PC-3 (cell line): ENCODE measurements at regions not wholly inside any gene's neighbourhood (a gene's known extent, or its start where the extent isn't known, plus 50 kb on each side); places are given as distances from the start of the nearest gene placed in this dataset.

Experiments used
- ATAC-seq: fragments of 200-7000 bp; cut with Tn5 transposase; 2 replicates; pipeline ENCODE4 v1.9.1; 2020; ENCODE audit warnings: mild to moderate bottlenecking, moderate library complexity
- BruUV-seq: library from RNA; stranded (reverse); fragments of 400-500 nt; replicated peaks from 2 replicates; lab custom pipeline; 2021; lab: Mats Ljungman, UMichigan
- CTCF ChIA-PET: fragments of 300-600 bp; sonication (Branson Sonifier 250); formaldehyde crosslinking; loops from one replicate; lab custom pipeline; 2022; ENCODE audit warnings: antibody characterized with exemption; lab: Charles Lee
- POLR2A ChIA-PET: fragments of 300-600 bp; sonication (Branson Sonifier 250); formaldehyde crosslinking; loops from one replicate; lab custom pipeline; 2022; ENCODE audit warnings: antibody characterized with exemption; ENCODE audit not compliant: unreplicated experiment; lab: Charles Lee
- DNase-seq: peaks from one replicate; pipeline ENCODE4 v3.0.0-alpha.2; 2015
- H2AFZ ChIP-seq: fragments of 300-600 bp; sonication (generic); 2 replicates; pipeline ENCODE4 v1.6.0; 2016; ENCODE audit warnings: antibody characterized with exemption, low read length
- H3F3A ChIP-seq: fragments of 300-600 bp; sonication (generic); one replicate; pipeline ENCODE4 v1.6.0; 2017; ENCODE audit warnings: antibody characterized with exemption, low read length, control low read depth, mild to moderate bottlenecking; ENCODE audit not compliant: unreplicated experiment
- H3K27ac ChIP-seq: fragments of 300-600 bp; sonication (generic); 2 replicates; pipeline ENCODE4 v1.5.1; 2016; ENCODE audit warnings: mild to moderate bottlenecking, low read length
- H3K27me3 ChIP-seq: fragments of 300-600 bp; sonication (generic); 2 replicates; pipeline ENCODE4 v1.6.1; 2016; ENCODE audit warnings: low read length, mixed read lengths
- H3K36me3 ChIP-seq: fragments of 300-600 bp; sonication (generic); 2 replicates; pipeline ENCODE4 v1.6.1; 2016; ENCODE audit warnings: low read depth, mixed run types, low read length, mixed read lengths
- H3K4me1 ChIP-seq: fragments of 300-600 bp; sonication (generic); 2 replicates; pipeline ENCODE4 v1.5.1; 2016; ENCODE audit warnings: low read length; ENCODE audit not compliant: insufficient read depth
- H3K4me2 ChIP-seq: fragments of 300-600 bp; sonication (generic); 2 replicates; pipeline ENCODE4 v1.6.0; 2016; ENCODE audit warnings: low read length
- H3K4me3 ChIP-seq: fragments of 300-600 bp; sonication (generic); 2 replicates; pipeline ENCODE4 v1.5.1; 2016; ENCODE audit warnings: mild to moderate bottlenecking, low read length, mixed read lengths
- H3K79me2 ChIP-seq: fragments of 300-600 bp; sonication (generic); 2 replicates; pipeline ENCODE4 v1.6.1; 2017; ENCODE audit warnings: low read length, mixed read lengths
- H3K9ac ChIP-seq: fragments of 300-600 bp; sonication (generic); 2 replicates; pipeline ENCODE4 v1.6.0; 2016; ENCODE audit warnings: mild to moderate bottlenecking, low read length
- H3K9me2 ChIP-seq: fragments of 300-600 bp; sonication (generic); replicated peaks from 2 replicates; pipeline ENCODE4 v1.6.1; 2016; ENCODE audit warnings: mixed run types, low read length, mixed read lengths
- H3K9me3 ChIP-seq: fragments of 300-600 bp; sonication (generic); 2 replicates; pipeline ENCODE4 v1.6.1; 2016; ENCODE audit warnings: low read length, mixed read lengths
- H4K20me1 ChIP-seq: fragments of 300-600 bp; sonication (generic); 2 replicates; pipeline ENCODE4 v1.6.1; 2016; ENCODE audit warnings: low read length, mixed read lengths
- EZH2 ChIP-seq: fragments of 300-600 bp; sonication (generic); IDR thresholded peaks from one replicate; pipeline ENCODE4 v1.6.1; 2017; ENCODE audit warnings: antibody characterized with exemption, mild to moderate bottlenecking, low read length; ENCODE audit not compliant: unreplicated experiment
- EZH2phosphoT487 ChIP-seq: fragments of 300-600 bp; sonication (generic); IDR thresholded peaks from 2 replicates; pipeline ENCODE4 v1.6.1; 2018; ENCODE audit warnings: mild to moderate bottlenecking, antibody characterized with exemption, low read length, borderline replicate concordance
- intact Hi-C: fragments of 100-400 bp; cut with micrococcal nuclease; formaldehyde crosslinking; loops from 2 replicates; pipeline ENCODE4 v1.9.0; 2023
- TF ChIP-seq, protein P1 (sequence below): fragments of 300-600 bp; sonication (generic); conservative IDR thresholded peaks from 2 replicates; pipeline ENCODE4 v1.5.1; 2017; ENCODE audit warnings: antibody characterized with exemption, low read depth, mild to moderate bottlenecking, low read length

DNA sequence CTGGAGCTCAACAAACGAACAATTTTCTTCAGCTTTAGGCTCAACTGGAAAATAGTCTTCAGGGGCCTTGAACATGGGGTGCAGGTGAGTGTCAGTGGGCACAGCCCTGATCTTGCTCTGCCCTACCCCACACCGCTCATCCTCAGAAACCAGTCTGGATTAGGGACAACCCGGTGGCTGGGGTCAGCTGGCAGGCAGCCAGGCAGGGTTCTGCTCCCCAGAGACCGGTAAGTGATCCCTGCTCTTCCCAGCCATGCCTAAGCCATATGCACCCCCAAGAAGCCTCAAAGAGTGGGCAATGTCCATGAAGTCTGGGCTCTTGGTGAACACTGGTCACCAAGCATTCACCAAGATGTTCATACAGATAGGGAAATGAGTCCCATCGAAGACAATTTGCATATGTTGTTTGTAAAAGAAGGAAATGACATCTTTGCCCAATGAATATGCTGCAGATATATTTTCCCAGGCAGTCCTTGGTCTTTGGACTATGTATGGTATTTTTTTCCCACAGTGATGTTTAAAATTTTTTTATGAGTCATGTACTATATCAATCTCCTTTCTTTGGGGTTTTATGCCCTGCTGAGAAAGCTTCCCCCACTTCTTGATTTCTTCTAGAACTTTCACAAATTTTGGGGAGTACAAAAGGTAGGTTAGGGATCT is 63.9 kb upstream of the VASH1 start:
- no peak for TF ChIP-seq EZH2
- no peak for TF ChIP-seq EZH2phosphoT487
- TF ChIP-seq, protein P1, sequence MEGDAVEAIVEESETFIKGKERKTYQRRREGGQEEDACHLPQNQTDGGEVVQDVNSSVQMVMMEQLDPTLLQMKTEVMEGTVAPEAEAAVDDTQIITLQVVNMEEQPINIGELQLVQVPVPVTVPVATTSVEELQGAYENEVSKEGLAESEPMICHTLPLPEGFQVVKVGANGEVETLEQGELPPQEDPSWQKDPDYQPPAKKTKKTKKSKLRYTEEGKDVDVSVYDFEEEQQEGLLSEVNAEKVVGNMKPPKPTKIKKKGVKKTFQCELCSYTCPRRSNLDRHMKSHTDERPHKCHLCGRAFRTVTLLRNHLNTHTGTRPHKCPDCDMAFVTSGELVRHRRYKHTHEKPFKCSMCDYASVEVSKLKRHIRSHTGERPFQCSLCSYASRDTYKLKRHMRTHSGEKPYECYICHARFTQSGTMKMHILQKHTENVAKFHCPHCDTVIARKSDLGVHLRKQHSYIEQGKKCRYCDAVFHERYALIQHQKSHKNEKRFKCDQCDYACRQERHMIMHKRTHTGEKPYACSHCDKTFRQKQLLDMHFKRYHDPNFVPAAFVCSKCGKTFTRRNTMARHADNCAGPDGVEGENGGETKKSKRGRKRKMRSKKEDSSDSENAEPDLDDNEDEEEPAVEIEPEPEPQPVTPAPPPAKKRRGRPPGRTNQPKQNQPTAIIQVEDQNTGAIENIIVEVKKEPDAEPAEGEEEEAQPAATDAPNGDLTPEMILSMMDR, result no peak
- ChIA-PET CTCF (interaction anchor here (0.5 kb wide), 1 partner anchor 345 kb away, joined by 9 read pairs; no protein-coding TSS in a partner anchor), POLR2A (no interaction called here)
- Histone ChIP-seq H3K79me2 (no peaks in the 10 kb centered on the region), H3K36me3 (no peaks in the 10 kb centered on the region), H3K4me1 (no peaks in the 10 kb centered on the region), H3K4me3 (no peak overlapping the region), H3K9me3 (no peaks in the 10 kb centered on the region), H3K9me2 (no peaks in the 10 kb centered on the region), H3K27me3 (peaks cover 43% of the 10 kb centered on the region), H4K20me1 (no peaks in the 10 kb centered on the region), H3K27ac (no peak overlapping the region), H2AFZ (no peak overlapping the region), H3F3A (no peaks in the 10 kb centered on the region), H3K9ac (no peak overlapping the region), H3K4me2 (no peak overlapping the region)
- intact Hi-C loops, result no loop called here
- ATAC-seq, result no peak
- no peak for DNase-seq
- no TSS peak for BruUV-seq

DNA sequence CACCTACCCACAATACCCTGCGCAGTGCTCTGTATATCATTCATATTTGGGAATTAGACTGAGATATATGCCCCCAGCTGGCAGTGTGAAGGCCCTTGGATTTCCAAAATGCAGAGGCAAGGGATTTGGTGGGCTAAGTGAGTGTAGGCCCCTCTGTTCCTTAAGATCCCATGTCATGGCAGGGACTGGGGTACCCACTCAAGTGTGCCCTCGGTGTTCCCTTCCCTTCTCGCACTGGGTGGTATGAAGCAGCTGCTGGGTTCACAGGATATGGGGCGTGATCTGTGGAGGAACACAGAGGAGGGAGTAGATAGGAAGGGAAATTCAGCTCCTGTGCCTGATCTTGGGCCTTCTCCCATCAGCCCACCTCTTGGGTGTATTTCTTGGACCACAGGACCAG is 63.1 kb upstream of the VASH1 start:
- DNase-seq (no peak), ATAC-seq (no peak)
- TF ChIP-seq EZH2phosphoT487 (no peak), EZH2 (no peak)
- TF ChIP-seq, protein P1, result no peak
- Histone ChIP-seq H3K9ac (no peak overlapping the region), H3K4me1 (no peaks in the 10 kb centered on the region), H3K4me2 (no peak overlapping the region), H3K4me3 (no peak overlapping the region), H3K9me3 (no peaks in the 10 kb centered on the region), H3K36me3 (no peaks in the 10 kb centered on the region), H3K79me2 (no peaks in the 10 kb centered on the region), H3K9me2 (no peaks in the 10 kb centered on the region), H3K27me3 (peaks cover 50% of the 10 kb centered on the region), H4K20me1 (no peaks in the 10 kb centered on the region), H3F3A (no peaks in the 10 kb centered on the region), H2AFZ (no peak overlapping the region), H3K27ac (no peak overlapping the region)
- no TSS peak for BruUV-seq
- ChIA-PET CTCF (no interaction called here), POLR2A (no interaction called here)
- intact Hi-C loops, result no loop called here

DNA sequence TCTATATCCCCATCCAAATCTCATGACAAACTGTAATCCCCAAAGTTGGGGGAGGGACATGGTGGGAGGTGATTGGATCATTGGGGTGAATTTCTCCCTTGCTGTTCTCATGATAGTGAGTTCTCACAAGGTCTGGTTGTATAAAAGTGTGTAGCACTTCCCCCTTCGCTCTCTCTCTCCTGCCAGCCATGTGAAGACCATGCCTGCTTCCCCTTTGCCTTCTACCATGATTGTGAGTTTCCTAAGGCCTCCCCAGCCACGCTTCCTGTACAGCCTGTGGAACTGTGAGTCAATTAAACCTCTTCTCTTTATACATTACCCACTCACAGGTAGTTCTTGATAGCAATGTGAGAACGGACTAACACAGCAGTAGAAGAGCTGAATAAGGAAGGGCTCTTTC is 62.6 kb upstream of the VASH1 start:
- no peak overlapping the region for H3K27ac ChIP-seq
- no peaks in the 10 kb centered on the region for H3F3A ChIP-seq
- POLR2A ChIA-PET, result no interaction called here
- CTCF ChIA-PET, result no interaction called here
- intact Hi-C loops, result no loop called here
- no peak for DNase-seq
- no peaks in the 10 kb centered on the region for H3K4me1 ChIP-seq
- no peaks in the 10 kb centered on the region for H4K20me1 ChIP-seq
- H3K79me2 ChIP-seq, result no peaks in the 10 kb centered on the region
- no peaks in the 10 kb centered on the region for H3K9me3 ChIP-seq
- H3K9ac ChIP-seq, result no peak overlapping the region
- ATAC-seq, result no peak
- no peak overlapping the region for H3K4me2 ChIP-seq
- no peak for TF ChIP-seq EZH2phosphoT487
- TF ChIP-seq EZH2, result no peak
- TF ChIP-seq, protein P1, result no peak
- BruUV-seq, result no TSS peak
- H3K9me2 ChIP-seq, result no peaks in the 10 kb centered on the region
- peaks cover 50% of the 10 kb centered on the region for H3K27me3 ChIP-seq
- H3K36me3 ChIP-seq, result no peaks in the 10 kb centered on the region
- no peak overlapping the region for H3K4me3 ChIP-seq
- no peak overlapping the region for H2AFZ ChIP-seq
